HG02678 (cell line): ENCODE measurements at regions not wholly inside any gene's neighbourhood (a gene's known extent, or its start where the extent isn't known, plus 50 kb on each side); places are given as distances from the start of the nearest gene placed in this dataset.
"Not testable (repeated sequence)": the region's sequence is repeated elsewhere in the genome, so short reads cannot be mapped to it uniquely, and the experiment has no call there.

Experiments used
- ATAC-seq: cut with Tn5 transposase; IDR thresholded peaks from one replicate; pipeline ENCODE4 v1.9.1; 2021; ENCODE audit warnings: mild to moderate bottlenecking, moderate library complexity; ENCODE audit not compliant: unreplicated experiment

DNA sequence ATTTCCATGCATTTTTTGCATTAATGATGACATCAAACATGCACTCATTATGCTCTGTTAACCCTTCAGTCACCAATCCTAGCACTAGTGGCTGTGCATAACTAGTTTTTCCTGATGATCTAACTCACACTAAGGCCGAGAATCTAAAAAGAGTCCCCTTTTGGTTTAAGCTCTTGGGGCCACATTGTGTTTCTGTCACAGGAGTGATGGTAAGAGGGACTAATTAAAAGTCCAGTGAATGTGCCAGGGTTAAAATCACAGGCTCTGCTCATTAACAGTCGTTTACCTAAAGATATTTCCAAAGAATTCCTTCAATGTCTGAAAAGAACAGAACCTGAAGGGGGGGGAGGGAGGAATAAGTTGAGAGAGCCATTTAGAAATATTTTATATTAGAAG is 359.0 kb upstream of the ANKRD30A start:
- ATAC-seq: no peak

DNA sequence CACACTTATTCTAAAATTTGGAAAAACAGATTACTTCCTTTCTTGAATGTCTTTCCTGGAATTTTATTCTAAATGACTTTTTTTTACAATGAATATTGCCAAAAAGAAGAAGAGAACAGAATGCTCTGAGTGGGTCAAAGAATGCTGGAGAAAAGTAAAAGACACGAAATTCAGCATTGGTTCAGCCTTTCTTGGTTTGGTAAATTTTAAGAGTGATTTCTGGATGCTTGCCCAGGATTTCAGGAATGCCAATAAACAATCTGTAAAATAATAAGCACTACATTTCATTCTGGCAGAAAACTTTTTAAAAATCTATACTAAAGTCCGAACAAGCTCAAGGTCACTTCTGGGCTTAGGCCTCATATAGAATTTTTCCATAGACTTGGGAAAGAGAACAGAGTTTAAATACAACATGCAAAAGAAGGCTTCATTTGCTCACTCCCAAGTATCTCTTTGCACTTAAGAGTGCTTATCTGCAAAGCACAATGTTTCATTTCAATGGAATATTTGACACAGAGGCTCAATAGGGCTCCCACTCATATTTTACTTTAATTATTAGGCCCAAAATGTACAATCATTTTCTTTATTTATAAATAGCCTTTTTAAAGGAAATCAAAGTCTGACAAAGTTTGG is 359.5 kb upstream of the ANKRD30A start:
- no peak for ATAC-seq

DNA sequence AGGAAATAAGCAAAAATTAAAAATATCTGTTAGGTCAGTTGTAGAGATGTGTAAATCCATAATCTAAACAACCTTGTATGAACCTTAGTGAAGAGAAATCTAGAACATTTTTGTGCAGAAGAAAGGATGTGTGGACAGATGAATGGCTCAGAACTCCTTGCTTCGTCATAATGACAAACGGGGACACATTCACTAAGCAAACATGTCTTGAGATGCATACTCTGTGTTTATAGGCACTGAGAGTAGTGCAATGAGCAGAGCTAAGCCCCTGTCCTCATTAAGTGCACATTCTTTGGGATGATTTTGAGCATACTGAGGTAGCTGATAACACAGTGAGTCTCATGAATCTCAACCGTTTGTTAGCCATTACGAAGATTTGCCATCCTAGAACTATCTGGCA is 360.6 kb upstream of the ANKRD30A start:
- ATAC-seq: no peak

DNA sequence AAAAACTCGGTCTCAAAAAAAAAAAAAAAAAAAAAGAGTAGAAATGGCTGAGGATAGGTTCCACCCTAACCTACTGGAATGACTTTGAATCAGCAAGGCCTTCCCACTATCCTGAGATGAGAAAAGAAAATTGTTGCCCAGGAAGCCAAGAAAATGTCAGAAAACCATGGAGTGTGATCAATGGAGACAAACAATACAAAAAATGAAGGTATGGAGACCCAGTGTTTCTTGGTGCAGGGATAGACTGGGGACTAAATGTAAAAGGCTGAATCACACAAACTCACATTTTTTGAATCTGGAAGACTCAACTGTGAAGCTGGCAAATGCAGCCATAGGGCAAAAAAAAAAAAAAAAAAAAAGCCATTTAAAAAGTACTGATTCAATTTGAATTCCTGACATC is 364.3 kb upstream of the ANKRD30A start:
- ATAC-seq: no peak

DNA sequence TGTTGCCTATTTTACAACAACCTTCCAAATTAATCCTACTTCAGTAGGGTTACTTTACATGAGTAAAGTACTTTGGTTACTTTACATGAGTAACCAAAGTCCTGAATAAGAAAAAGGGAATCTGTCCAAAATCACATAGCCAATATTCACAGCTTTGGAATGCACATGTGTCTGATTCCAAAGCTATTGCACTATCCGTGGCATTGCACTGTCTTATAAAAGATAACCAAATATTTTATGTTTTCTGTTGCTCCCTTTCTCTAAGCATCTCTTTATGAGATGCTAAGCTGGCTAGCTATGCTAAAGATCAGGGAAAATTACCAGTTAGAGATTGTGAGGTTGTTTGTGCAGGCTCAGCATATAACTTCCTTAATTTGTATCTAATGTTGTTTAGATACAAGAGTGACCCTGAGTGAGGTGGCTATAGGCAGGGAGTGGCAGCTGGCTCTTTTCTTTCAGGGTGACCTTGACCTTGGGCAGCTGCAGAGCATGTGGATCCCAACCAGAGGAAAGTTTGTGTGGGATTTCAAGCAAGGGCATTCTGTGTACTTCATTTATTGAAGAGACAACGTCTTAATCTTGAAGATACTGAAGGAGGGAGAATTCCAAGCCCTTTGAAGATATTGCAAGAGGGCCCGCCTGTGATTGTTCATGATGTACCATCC is 366.1 kb upstream of the ANKRD30A start:
- no peak for ATAC-seq

DNA sequence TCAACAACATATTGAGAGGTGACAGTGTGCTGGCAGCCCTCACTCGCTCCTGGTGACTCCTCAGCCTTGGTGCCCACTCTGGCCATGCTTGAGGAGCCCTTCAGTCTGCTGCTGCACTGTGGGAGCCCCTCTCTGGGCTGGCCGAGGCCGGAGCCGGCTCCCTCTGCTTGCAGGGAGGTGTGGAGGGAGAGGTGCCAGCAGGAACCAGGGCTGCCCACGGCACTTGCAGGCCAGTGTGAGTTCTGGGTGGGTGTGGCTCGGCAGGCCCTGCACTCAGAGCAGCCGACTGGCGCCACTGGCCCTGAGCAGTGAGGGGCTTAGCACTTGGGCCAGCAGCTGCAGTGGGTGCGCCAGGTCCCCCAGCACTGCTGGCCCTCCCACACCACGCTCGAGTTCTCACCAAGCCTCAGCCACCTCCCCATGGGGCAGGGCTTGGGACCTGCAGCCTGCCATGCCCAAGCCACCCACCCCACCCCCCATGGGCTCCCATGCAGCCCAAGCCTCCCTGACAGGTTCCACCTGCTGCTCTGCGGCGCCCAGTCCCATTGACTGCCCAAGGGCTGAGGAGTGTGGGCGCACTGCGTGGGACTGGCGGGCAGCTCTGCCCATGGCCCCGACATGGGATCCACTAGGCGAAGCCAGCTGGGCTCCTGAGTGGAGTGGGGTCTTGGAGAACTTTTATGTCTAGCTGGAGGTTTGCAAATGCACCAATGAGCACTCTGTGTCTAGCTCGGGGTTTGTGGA is 377.1 kb upstream of the ANKRD30A start:
- ATAC-seq: no peak

DNA sequence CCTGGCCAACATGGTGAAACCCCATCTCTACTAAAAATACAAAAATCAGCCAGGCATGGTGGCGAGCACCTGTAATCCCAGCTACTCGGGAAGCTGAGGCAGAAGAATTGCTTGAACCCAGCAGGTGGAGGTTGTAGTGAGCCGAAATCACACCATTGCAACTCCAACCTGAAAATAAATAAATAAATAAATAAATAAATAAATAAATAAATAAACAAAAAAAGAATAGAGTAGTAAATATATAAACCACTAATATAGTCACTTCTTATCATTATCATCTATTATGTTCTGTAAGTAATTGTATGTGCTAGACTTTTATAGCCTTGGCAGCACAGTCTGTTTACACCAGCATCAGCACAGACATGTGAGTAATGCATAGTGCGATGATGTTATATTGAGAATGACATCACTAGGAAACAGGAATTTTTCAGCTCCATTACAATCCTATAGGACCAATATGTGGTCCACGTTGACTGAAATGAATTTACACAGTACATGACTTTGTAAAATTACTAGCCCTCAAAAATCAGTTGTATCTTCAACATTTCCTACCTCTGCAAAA is 385.4 kb upstream of the ANKRD30A start:
- no peak for ATAC-seq

DNA sequence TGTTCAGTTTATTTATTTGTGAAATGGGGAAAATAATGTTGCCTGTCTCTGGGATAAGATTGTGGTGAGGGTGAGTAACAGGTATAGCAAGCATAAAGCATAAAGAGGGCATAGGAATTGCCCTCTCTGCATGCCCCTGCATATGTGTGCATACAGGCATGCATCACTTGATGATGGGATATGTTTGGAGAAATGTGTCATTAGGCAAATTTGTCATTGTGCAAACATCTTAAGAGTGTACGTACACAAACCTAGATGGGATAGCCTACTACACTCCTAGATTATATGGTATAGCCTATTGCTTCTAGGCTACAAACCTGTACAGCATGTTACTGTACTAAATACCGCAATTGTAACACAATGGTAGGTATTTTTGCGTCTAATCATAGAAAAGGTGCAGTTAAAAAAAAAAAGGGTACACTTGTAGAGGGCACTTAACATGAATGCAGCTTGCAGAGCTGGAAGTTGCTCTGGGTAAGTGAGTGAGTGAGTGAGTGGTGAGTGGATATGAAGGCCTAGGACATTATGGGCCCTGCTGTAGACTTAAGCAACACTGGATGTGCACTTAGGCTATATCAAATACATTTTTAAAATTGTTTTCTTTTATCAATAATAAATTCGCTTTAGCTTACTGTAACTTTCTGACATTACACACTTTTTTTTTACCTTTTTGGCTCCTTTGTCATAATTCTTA is 386.5 kb upstream of the ANKRD30A start:
- no peak for ATAC-seq

DNA sequence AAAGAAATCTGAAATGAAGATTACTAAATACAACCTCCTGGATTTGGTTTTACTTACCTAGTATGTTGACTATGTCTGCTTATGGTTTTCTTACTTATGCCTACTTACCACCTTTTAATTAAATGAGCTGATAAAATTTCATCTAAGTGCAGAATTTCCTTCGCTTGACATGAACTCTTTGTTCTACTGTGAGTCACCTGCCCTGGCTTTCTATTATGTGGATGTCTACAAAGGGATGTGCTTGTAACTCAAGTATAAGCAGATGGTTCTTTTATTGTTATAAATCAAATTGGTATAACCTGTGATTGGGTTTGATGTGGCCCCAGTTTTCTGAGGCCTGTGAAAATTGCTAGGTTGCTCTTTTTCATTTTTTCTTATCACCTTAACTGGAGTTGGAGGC is 389.1 kb upstream of the ANKRD30A start:
- ATAC-seq: no peak

DNA sequence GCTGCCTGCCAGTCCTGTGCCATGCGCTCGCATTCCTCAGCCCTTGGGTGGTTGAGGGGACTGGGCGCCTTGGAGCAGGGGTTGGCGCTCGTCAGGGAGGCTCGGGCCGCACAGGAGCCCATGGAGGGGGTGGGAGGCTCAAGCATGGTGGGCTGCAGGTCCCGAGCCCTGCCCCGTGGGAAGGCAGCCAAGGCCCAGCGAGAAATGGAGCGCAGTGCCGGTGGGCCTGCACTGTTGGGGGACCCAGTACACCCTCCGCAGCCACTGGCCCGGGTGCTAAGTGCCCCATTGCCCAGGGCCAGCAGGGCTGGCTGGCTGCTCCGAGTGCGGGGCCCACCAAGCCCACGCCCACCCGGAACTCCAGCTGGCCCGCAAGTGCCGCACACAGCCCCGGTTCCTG is 390.8 kb upstream of the ANKRD30A start:
- ATAC-seq: not testable (repeated sequence)

DNA sequence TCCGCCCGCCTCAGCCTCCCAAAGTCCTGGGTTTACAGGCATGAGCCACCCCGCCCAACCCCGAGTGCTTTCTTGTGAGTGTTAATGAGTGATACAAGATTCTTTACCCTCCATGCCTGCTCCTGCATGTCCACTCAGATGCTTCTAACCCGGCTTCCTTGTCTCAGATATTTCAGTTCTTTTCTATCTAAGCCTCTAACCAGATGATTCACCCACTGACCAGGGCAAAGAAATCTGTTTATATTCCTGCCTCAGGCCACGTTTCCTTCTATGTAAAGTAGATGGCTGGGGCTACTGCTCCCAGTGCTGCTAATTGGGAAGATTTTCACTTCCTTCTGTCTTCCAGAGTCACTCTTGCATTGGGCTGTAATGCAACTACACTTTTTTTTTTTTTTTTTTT is 395.1 kb upstream of the ANKRD30A start:
- no peak for ATAC-seq

DNA sequence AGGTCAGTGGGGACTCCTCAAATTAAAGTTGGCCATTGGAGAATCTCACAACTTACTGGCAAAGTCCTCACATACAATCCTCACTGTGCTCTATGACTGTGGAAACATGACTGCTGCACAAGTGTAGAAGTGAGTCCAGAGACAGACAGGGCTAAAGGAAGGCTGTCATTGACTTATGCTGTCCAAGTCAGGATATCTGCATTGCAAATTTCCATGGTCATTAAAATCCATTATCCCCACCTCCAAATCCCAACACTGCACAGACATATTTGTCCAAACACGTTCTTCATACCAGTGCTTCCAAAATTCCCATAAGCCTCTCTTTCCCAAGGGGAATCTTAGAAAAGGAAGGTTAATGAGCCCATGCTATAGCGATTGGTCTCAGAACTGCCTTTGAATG is 396.8 kb upstream of the ANKRD30A start:
- ATAC-seq: no peak

DNA sequence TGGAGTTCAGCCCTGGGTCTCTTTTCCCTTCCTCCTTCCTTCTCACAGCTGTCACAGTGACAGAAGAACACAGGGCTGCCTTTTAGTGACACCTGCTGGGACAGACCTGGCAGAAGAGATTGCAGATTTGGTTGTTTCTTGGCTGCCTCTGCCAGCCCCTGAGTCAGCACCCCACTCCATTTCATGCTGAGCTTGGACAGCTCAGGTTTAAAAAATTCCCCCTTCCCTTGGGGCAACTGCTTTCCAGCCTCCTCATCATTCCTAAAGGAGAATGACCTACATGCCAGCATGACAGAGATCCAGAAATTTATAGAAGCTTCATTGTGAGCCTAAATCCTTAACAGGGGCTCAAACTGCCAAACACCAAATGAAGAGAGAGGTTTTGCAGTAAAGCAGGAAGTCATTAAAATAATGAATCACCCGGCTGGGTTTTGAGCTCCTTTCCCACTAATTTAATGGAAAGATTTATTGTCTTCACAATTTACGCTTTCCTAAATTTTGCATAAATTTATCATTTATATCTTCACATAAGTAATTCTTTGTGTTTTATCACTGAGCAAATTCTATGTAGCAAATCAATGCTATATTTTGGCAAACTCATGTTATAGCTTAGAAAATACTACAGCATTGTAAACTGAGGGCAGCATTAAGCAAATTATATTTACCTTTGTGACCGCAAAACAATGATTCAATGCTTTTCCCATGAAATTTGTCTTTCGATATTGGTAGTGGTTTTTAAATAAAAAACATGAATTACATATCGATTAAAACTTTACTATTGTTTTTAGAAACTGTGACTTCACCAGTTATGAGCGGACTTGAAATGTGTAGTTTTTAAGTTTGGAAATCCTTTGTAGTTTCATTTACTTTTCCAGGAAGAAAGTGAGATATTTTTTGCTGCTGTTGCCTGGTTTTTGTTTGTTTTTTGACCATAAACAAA is 399.5 kb upstream of the ANKRD30A start:
- ATAC-seq: no peak

DNA sequence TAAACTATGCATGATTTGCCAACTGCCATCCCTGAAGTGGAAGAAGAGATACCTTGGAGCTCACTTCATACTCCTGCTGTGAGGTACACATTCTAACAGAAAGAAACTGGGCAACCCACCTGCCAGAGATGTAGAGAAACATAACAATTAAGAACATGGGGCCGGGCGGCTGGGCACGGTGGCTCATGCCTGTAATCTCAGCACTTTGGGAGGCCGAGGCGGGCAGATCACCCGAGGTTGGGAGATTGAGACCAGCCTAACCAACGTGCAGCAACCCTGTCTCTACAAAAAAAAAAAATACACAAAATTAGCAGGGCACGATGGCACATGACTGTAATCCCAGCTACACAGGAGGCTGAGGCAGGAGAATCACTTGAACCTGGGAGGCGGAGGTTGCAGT is 402.6 kb upstream of the ANKRD30A start:
- no peak for ATAC-seq

DNA sequence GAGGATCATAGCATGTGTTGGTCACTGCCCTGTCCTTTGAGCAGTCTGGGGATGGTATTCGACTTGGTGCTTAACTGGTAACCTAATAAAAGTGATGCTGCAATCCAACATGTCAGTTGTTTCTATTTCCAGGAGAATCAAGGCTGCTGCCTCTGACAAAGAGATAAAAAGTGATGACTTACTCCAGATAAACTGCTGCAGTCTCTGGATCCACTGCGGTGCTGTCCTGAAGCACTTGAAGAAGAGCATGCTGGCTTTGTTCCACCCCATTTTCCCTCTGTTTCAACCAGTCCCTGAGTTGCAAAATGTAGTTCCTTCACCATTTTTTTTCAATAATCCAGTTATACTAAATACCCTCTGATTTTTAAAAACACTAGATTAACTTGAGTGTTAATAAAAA is 403.5 kb upstream of the ANKRD30A start:
- no peak for ATAC-seq

DNA sequence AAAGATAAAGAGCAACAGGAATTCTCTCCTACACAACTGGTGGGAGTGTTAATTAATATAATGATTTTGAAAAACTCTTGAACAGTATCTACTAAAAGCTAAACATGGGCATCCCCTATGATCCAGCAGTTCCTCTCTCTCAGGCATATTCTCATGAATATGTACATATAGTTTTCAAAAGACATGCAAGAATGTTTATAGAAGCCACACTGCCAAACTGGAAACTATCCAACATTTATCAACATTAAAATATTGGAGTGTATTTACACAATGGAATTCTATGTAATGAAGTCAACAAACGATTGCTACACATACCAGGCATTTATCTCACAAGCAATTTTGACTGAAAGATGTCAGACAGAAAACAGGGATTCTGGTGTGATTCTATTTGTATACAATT is 404.5 kb upstream of the ANKRD30A start:
- no peak for ATAC-seq

DNA sequence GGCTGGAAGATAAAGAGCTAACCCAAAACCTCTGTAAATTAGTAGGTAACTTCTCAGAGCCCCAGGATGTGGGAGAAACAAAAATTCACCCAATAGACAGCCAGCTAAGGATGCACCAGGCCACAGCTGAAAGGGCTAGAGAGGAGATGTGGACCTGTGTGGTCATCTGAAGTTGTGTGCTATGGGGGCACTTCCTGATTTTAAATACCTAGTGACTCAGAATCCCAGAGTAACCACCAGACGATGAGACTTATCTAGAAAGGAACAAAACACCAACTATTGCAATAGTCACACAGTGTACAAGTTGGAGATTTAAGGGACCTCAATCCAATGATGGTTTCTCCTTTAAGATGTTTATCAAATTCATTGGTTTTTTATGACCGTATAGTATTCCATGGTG is 408.3 kb upstream of the ANKRD30A start:
- no peak for ATAC-seq

DNA sequence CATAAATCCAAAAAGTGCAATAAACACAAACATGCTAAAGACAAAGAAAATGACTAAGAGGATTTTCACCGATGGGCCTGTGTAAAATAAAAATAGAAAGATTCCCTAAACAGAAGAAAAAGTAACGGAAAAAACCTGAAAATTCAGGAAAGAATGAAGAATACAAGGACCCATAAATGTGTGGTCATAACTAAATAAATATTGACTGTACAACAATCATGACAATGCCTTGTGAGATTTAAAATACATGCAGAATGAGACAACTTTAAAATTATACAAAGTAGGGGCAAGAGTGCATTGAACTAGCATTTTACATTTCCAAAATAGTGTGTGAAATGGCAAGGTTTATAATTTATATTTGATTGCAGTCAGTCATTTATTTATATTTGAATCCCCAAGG is 409.1 kb upstream of the ANKRD30A start:
- no peak for ATAC-seq

DNA sequence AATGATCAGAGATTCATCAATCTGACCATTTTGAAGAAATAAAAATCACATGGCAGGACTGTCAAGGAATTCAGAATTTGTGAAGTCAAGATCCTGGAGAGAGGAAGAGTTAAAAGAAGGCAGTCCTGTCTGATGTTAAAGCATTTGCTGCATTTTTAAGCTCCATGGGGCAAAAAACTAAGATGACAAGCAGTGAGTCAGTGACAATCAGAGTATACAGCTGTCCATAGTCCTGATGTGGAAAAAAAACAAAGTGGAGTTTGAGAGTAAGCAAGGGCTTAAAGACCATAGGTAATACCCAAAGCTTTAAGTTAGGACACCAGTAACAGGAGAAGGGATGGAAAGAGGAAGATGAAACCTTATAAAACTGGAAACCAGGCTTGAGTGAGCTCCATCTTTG is 412.7 kb upstream of the ANKRD30A start:
- ATAC-seq: no peak

DNA sequence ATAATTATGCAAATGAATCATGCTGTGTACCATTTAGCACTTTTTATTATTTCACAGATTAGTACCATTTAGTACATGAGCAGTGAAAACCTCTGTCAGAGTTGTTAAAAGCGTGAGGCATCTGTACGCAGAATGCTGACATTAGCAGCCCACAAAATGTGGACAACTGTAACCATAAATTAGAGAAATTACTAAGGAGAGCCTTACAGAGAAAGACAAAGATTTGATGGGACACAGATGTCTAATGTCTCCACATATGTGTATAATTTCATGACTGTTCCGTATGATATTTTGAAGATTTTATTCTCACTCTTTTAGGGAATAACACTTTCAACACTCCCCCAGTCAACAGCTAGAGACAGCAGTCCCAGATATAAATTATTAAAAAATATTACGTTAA is 414.0 kb upstream of the ANKRD30A start:
- ATAC-seq: no peak
